ENCODE measurements at regions not wholly inside any gene's neighbourhood (a gene's known extent, or its start where the extent isn't known, plus 50 kb on each side); places are given as distances from the start of the nearest gene placed in this dataset.
"Not testable (repeated sequence)": the region's sequence is repeated elsewhere in the genome, so short reads cannot be mapped to it uniquely, and the experiment has no call there.

GRCh38 chrX:40530509-40530908, 50.3 kb upstream of the ATP6AP2 start:
- H3K36me3 Mint-ChIP-seq (ENCODE audit: low read depth) = no peaks in the 10 kb centered on the region
- H3K9me3 Mint-ChIP-seq = no peaks in the 10 kb centered on the region
- no peak for ATAC-seq
- no peaks in the 10 kb centered on the region for H3K27me3 Mint-ChIP-seq
- no peak overlapping the region for H3K4me3 Mint-ChIP-seq
- no peak overlapping the region for H3K27ac Mint-ChIP-seq
- DNase-seq = no peak
- H3K4me1 Mint-ChIP-seq = peaks cover 2% of the 10 kb centered on the region

GRCh38 chrX:40527543-40527942, 53.2 kb upstream of the ATP6AP2 start:
- Mint-ChIP-seq H3K27ac (no peak overlapping the region), H3K4me3 (no peak overlapping the region), H3K36me3 (ENCODE audit: low read depth) (no peaks in the 10 kb centered on the region), H3K9me3 (no peaks in the 10 kb centered on the region), H3K27me3 (no peaks in the 10 kb centered on the region), H3K4me1 (peaks cover 2% of the 10 kb centered on the region)
- DNase-seq (no peak), ATAC-seq (no peak)

- H3K27ac Mint-ChIP-seq = no peak overlapping the region
- ATAC-seq = no peak
Observed at GRCh38 chrX:40526412-40526811, 54.4 kb upstream of the ATP6AP2 start.

GRCh38 chrX:40525901-40526300, 54.9 kb upstream of the ATP6AP2 start:
- H3K27ac Mint-ChIP-seq; ATAC-seq; H3K4me1 Mint-ChIP-seq; H3K9me3 Mint-ChIP-seq; H3K36me3 Mint-ChIP-seq (ENCODE audit: low read depth); H3K27me3 Mint-ChIP-seq; H3K4me3 Mint-ChIP-seq; DNase-seq: not testable (repeated sequence)

More at GRCh38 chrX:40526412-40526811, 54.4 kb upstream of the ATP6AP2 start:
- no peak for DNase-seq
- peaks cover 2% of the 10 kb centered on the region for H3K4me1 Mint-ChIP-seq
- no peak overlapping the region for H3K4me3 Mint-ChIP-seq
- no peaks in the 10 kb centered on the region for H3K9me3 Mint-ChIP-seq
- no peaks in the 10 kb centered on the region for H3K27me3 Mint-ChIP-seq
- H3K36me3 Mint-ChIP-seq (ENCODE audit: low read depth) = no peaks in the 10 kb centered on the region

- no peak overlapping the region for H3K27ac Mint-ChIP-seq
- ATAC-seq = no peak
- no peak overlapping the region for H3K4me3 Mint-ChIP-seq
- no peaks in the 10 kb centered on the region for H3K36me3 Mint-ChIP-seq (ENCODE audit: low read depth)
- no peak for DNase-seq
- peaks cover 2% of the 10 kb centered on the region for H3K4me1 Mint-ChIP-seq
- no peaks in the 10 kb centered on the region for H3K27me3 Mint-ChIP-seq
- H3K9me3 Mint-ChIP-seq = no peaks in the 10 kb centered on the region
Observed at GRCh38 chrX:40524423-40524822, 56.3 kb upstream of the ATP6AP2 start.

- H3K4me3 Mint-ChIP-seq = no peak overlapping the region
- H3K9me3 Mint-ChIP-seq = no peaks in the 10 kb centered on the region
- no peaks in the 10 kb centered on the region for H3K36me3 Mint-ChIP-seq (ENCODE audit: low read depth)
- no peaks in the 10 kb centered on the region for H3K27me3 Mint-ChIP-seq
- ATAC-seq = no peak
- DNase-seq = no peak
- peaks cover 2% of the 10 kb centered on the region for H3K4me1 Mint-ChIP-seq
- no peak overlapping the region for H3K27ac Mint-ChIP-seq
Observed at GRCh38 chrX:40523852-40524251, 56.9 kb upstream of the ATP6AP2 start.

- Mint-ChIP-seq H3K4me1 (peaks cover 2% of the 10 kb centered on the region), H3K4me3 (no peak overlapping the region), H3K27ac (no peak overlapping the region), H3K9me3 (no peaks in the 10 kb centered on the region), H3K27me3 (no peaks in the 10 kb centered on the region), H3K36me3 (ENCODE audit: low read depth) (no peaks in the 10 kb centered on the region)
- ATAC-seq (no peak), DNase-seq (no peak)
Observed at GRCh38 chrX:40521868-40522450, 58.8 kb upstream of the ATP6AP2 start.

GRCh38 chrX:40514376-40514775, 66.4 kb upstream of the ATP6AP2 start:
- H3K36me3 Mint-ChIP-seq (ENCODE audit: low read depth) = no peaks in the 10 kb centered on the region
- no peaks in the 10 kb centered on the region for H3K9me3 Mint-ChIP-seq
- no peaks in the 10 kb centered on the region for H3K4me1 Mint-ChIP-seq
- no peak overlapping the region for H3K27ac Mint-ChIP-seq
- no peak overlapping the region for H3K4me3 Mint-ChIP-seq
- DNase-seq = no peak
- ATAC-seq = no peak
- no peaks in the 10 kb centered on the region for H3K27me3 Mint-ChIP-seq

GRCh38 chrX:40513835-40514234, 66.9 kb upstream of the ATP6AP2 start:
- Mint-ChIP-seq H3K4me1 (no peaks in the 10 kb centered on the region), H3K36me3 (ENCODE audit: low read depth) (no peaks in the 10 kb centered on the region), H3K27ac (no peak overlapping the region), H3K27me3 (no peaks in the 10 kb centered on the region), H3K4me3 (no peak overlapping the region), H3K9me3 (no peaks in the 10 kb centered on the region)
- ATAC-seq = no peak
- DNase-seq = no peak

GRCh38 chrX:40513012-40513411, 67.8 kb upstream of the ATP6AP2 start:
- H3K4me3 Mint-ChIP-seq = no peak overlapping the region
- DNase-seq = no peak
- no peaks in the 10 kb centered on the region for H3K27me3 Mint-ChIP-seq
- no peaks in the 10 kb centered on the region for H3K4me1 Mint-ChIP-seq
- no peaks in the 10 kb centered on the region for H3K36me3 Mint-ChIP-seq (ENCODE audit: low read depth)
- no peaks in the 10 kb centered on the region for H3K9me3 Mint-ChIP-seq
- H3K27ac Mint-ChIP-seq = no peak overlapping the region
- no peak for ATAC-seq

GRCh38 chrX:40511258-40511657, 69.5 kb upstream of the ATP6AP2 start:
- Mint-ChIP-seq H3K27me3 (no peaks in the 10 kb centered on the region), H3K4me1 (no peaks in the 10 kb centered on the region), H3K27ac (no peak overlapping the region), H3K4me3 (no peak overlapping the region), H3K9me3 (no peaks in the 10 kb centered on the region), H3K36me3 (ENCODE audit: low read depth) (no peaks in the 10 kb centered on the region)
- DNase-seq (no peak), ATAC-seq (no peak)

GRCh38 chrX:40508560-40508959, 72.2 kb upstream of the ATP6AP2 start:
- H3K9me3 Mint-ChIP-seq = no peaks in the 10 kb centered on the region
- DNase-seq (no peak), ATAC-seq (no peak)
- no peaks in the 10 kb centered on the region for H3K4me1 Mint-ChIP-seq
- H3K27me3 Mint-ChIP-seq = no peaks in the 10 kb centered on the region
- no peak overlapping the region for H3K4me3 Mint-ChIP-seq
- no peak overlapping the region for H3K27ac Mint-ChIP-seq
- no peaks in the 10 kb centered on the region for H3K36me3 Mint-ChIP-seq (ENCODE audit: low read depth)

GRCh38 chrX:40506201-40506985, 74.4 kb upstream of the ATP6AP2 start:
- ATAC-seq (no peak), DNase-seq (no peak)
- H3K27me3 Mint-ChIP-seq = no peaks in the 10 kb centered on the region
- no peaks in the 10 kb centered on the region for H3K4me1 Mint-ChIP-seq
- no peak overlapping the region for H3K4me3 Mint-ChIP-seq
- no peaks in the 10 kb centered on the region for H3K36me3 Mint-ChIP-seq (ENCODE audit: low read depth)
- no peak overlapping the region for H3K27ac Mint-ChIP-seq
- no peaks in the 10 kb centered on the region for H3K9me3 Mint-ChIP-seq

GRCh38 chrX:40504801-40505605, 75.8 kb upstream of the ATP6AP2 start:
- no peaks in the 10 kb centered on the region for H3K27me3 Mint-ChIP-seq
- no peaks in the 10 kb centered on the region for H3K9me3 Mint-ChIP-seq
- ATAC-seq (no peak), DNase-seq (no peak)
- no peaks in the 10 kb centered on the region for H3K4me1 Mint-ChIP-seq
- no peak overlapping the region for H3K27ac Mint-ChIP-seq
- no peaks in the 10 kb centered on the region for H3K36me3 Mint-ChIP-seq (ENCODE audit: low read depth)
- no peak overlapping the region for H3K4me3 Mint-ChIP-seq

GRCh38 chrX:40503094-40503493, 77.7 kb upstream of the ATP6AP2 start:
- Mint-ChIP-seq H3K27ac (no peak overlapping the region), H3K9me3 (no peaks in the 10 kb centered on the region)

More at GRCh38 chrX:40503094-40503493, 77.7 kb upstream of the ATP6AP2 start:
- no peaks in the 10 kb centered on the region for H3K4me1 Mint-ChIP-seq
- DNase-seq = no peak
- no peak overlapping the region for H3K4me3 Mint-ChIP-seq
- no peaks in the 10 kb centered on the region for H3K27me3 Mint-ChIP-seq
- ATAC-seq = no peak
- no peaks in the 10 kb centered on the region for H3K36me3 Mint-ChIP-seq (ENCODE audit: low read depth)

All from activated naive CD8-positive, alpha-beta T cell treated with anti-CD3 and anti-CD28 coated beads, Interleukin-2, amount 50 U/mL, for 24 hours (primary cell).